Large intestine (tissue), 3 donors: ENCODE measurements at regions not wholly inside any gene's neighbourhood (a gene's known extent, or its start where the extent isn't known, plus 50 kb on each side); places are given as distances from the start of the nearest gene placed in this dataset.
A peak's percentile ranks its signal among the peaks of the same experiment; 100 is the strongest.

Source experiments
- DNase-seq, 2 donors: peaks; one replicate each; pipeline versions ENCODE4 v3.0.0 to v3.0.0-alpha.2; 2013
- H3K27ac ChIP-seq: one replicate; pipeline ENCODE4 v1.5.1; 2013; ENCODE audit warnings: low read length
- H3K27me3 ChIP-seq: 2 replicates; pipeline ENCODE4 v1.6.1; 2013; ENCODE audit warnings: low read length; ENCODE audit not compliant: control insufficient read depth, insufficient read depth
- H3K36me3 ChIP-seq: 2 replicates; pipeline ENCODE4 v1.6.1; 2013; ENCODE audit warnings: low read length; ENCODE audit not compliant: control insufficient read depth, insufficient read depth
- H3K4me1 ChIP-seq: one replicate; pipeline ENCODE4 v1.6.1; 2013; ENCODE audit warnings: low read length; ENCODE audit not compliant: control insufficient read depth, insufficient read depth
- H3K4me3 ChIP-seq: one replicate; pipeline ENCODE4 v1.5.1; 2013; ENCODE audit warnings: low read length
- H3K9me3 ChIP-seq: one replicate; pipeline ENCODE4 v1.6.1; 2013; ENCODE audit warnings: mild to moderate bottlenecking, low read depth, low read length, moderate library complexity; ENCODE audit not compliant: control insufficient read depth
- WGBS: methylation state at CpG from one replicate; pipeline ENCODE4 v1.1.5; 2013; ENCODE audit warnings: low lambda C conversion rate; ENCODE audit not compliant: insufficient coverage; 5-methylcytosine and 5-hydroxymethylcytosine counted together

GRCh38 chr1:72485801-72486200 lies 203.5 kb upstream of the NEGR1 start:
- Histone ChIP-seq H3K36me3 (no peaks in the 10 kb centered on the region), H3K27me3 (no peaks in the 10 kb centered on the region), H3K9me3 (no peaks in the 10 kb centered on the region), H3K27ac (no peak overlapping the region), H3K4me3 (no peak overlapping the region), H3K4me1 (no peaks in the 10 kb centered on the region)
- WGBS: 100% methylated on average over 1 of the region's 1 CpG
- DNase-seq: no peak

GRCh38 chr1:72483846-72484357 lies 201.6 kb upstream of the NEGR1 start:
- Histone ChIP-seq H3K4me3 (no peak overlapping the region), H3K4me1 (no peaks in the 10 kb centered on the region), H3K9me3 (no peaks in the 10 kb centered on the region), H3K36me3 (no peaks in the 10 kb centered on the region), H3K27me3 (no peaks in the 10 kb centered on the region), H3K27ac (no peak overlapping the region)
- no peak for DNase-seq

GRCh38 chr1:72482736-72483413 lies 200.5 kb upstream of the NEGR1 start:
- no peak overlapping the region for H3K27ac ChIP-seq
- H3K4me1 ChIP-seq: no peaks in the 10 kb centered on the region
- 18% methylated on average over 3 of the region's 6 CpGs for WGBS
- DNase-seq: peak in 1 of 2 donors; percentile 40
- no peaks in the 10 kb centered on the region for H3K27me3 ChIP-seq
- no peaks in the 10 kb centered on the region for H3K9me3 ChIP-seq
- no peak overlapping the region for H3K4me3 ChIP-seq
- H3K36me3 ChIP-seq: no peaks in the 10 kb centered on the region

GRCh38 chr1:72481420-72481970 lies 199.2 kb upstream of the NEGR1 start:
- H3K27ac ChIP-seq: no peak overlapping the region
- no peaks in the 10 kb centered on the region for H3K36me3 ChIP-seq
- no peaks in the 10 kb centered on the region for H3K4me1 ChIP-seq
- H3K27me3 ChIP-seq: no peaks in the 10 kb centered on the region
- peak in 1 of 2 donors; percentile 6 for DNase-seq
- no CpG with 5 or more reads among the region's 5 CpGs for WGBS
- H3K4me3 ChIP-seq: no peak overlapping the region
- H3K9me3 ChIP-seq: no peaks in the 10 kb centered on the region

GRCh38 chr1:72466376-72466775 lies 184.0 kb upstream of the NEGR1 start:
- no peaks in the 10 kb centered on the region for H3K36me3 ChIP-seq
- no peaks in the 10 kb centered on the region for H3K27me3 ChIP-seq
- H3K4me1 ChIP-seq: no peaks in the 10 kb centered on the region
- no peak for DNase-seq
- H3K4me3 ChIP-seq: no peak overlapping the region
- no peak overlapping the region for H3K27ac ChIP-seq
- H3K9me3 ChIP-seq: no peaks in the 10 kb centered on the region
- WGBS: no CpG with 5 or more reads among the region's 1 CpG

- H3K36me3 ChIP-seq: no peaks in the 10 kb centered on the region
- H3K27ac ChIP-seq: no peak overlapping the region
- H3K9me3 ChIP-seq: no peaks in the 10 kb centered on the region
- H3K27me3 ChIP-seq: no peaks in the 10 kb centered on the region
- H3K4me3 ChIP-seq: no peak overlapping the region
- no peak for DNase-seq
- no peaks in the 10 kb centered on the region for H3K4me1 ChIP-seq
- WGBS: 100% methylated on average over 1 of the region's 3 CpGs
Measured at GRCh38 chr1:72462186-72462905, 180.0 kb upstream of the NEGR1 start.

GRCh38 chr1:72442262-72442661 lies 159.9 kb upstream of the NEGR1 start:
- Histone ChIP-seq H3K27me3 (no peaks in the 10 kb centered on the region), H3K4me3 (no peak overlapping the region), H3K9me3 (no peaks in the 10 kb centered on the region), H3K4me1 (no peaks in the 10 kb centered on the region), H3K36me3 (no peaks in the 10 kb centered on the region), H3K27ac (no peak overlapping the region)
- no peak for DNase-seq
- 86% methylated on average over 3 of the region's 3 CpGs for WGBS

GRCh38 chr1:72439036-72439435 lies 156.7 kb upstream of the NEGR1 start:
- no peaks in the 10 kb centered on the region for H3K27me3 ChIP-seq
- H3K27ac ChIP-seq: no peak overlapping the region
- no peaks in the 10 kb centered on the region for H3K9me3 ChIP-seq
- H3K36me3 ChIP-seq: no peaks in the 10 kb centered on the region
- H3K4me3 ChIP-seq: no peak overlapping the region
- WGBS: no CpG with 5 or more reads among the region's 1 CpG
- no peaks in the 10 kb centered on the region for H3K4me1 ChIP-seq
- no peak for DNase-seq

- H3K27ac ChIP-seq: no peak overlapping the region
- 71% methylated on average over 1 of the region's 1 CpG for WGBS
- H3K36me3 ChIP-seq: no peaks in the 10 kb centered on the region
Measured at GRCh38 chr1:72438270-72438669, 155.9 kb upstream of the NEGR1 start.

GRCh38 chr1:72435025-72435424 lies 152.7 kb upstream of the NEGR1 start:
- DNase-seq: no peak
- H3K27ac ChIP-seq: no peak overlapping the region
- no peaks in the 10 kb centered on the region for H3K27me3 ChIP-seq
- no peaks in the 10 kb centered on the region for H3K4me1 ChIP-seq
- no peak overlapping the region for H3K4me3 ChIP-seq
- H3K9me3 ChIP-seq: no peaks in the 10 kb centered on the region
- H3K36me3 ChIP-seq: no peaks in the 10 kb centered on the region

More at GRCh38 chr1:72438270-72438669, 155.9 kb upstream of the NEGR1 start:
- H3K4me3 ChIP-seq: no peak overlapping the region
- no peak for DNase-seq
- no peaks in the 10 kb centered on the region for H3K27me3 ChIP-seq
- H3K9me3 ChIP-seq: no peaks in the 10 kb centered on the region
- no peaks in the 10 kb centered on the region for H3K4me1 ChIP-seq
